ENCODE measurements at regions not wholly inside any gene's neighbourhood (a gene's known extent, or its start where the extent isn't known, plus 50 kb on each side); places are given as distances from the start of the nearest gene placed in this dataset.

DNA sequence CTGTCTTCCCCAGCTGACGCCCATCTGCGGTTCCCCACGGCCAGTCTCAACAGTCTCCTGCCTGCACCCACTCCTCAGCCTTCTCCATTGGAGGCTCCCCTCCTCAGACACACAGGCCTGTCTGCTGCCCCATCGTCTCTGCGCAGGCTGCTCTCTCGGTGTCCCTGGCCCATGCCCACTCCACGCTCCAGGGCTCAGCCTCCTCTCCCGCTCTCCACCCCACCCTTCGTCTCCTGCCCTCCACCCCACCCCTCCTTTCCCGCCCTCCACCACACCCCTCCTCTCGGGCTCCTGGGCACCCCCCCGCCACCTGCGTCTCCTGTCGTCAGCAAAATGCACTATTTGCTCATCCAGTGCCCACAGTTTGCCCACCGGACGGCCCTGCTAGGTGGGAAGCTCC lies 119.6 kb upstream of the DIO3 start:
- 70% methylated on average over 13 of the region's 16 CpGs for WGBS (ENCODE audit: low lambda C conversion rate)
- Histone ChIP-seq H3K4me1 (ENCODE audit: insufficient read depth, low read length) (no peaks in the 10 kb centered on the region), H3K9ac (ENCODE audit: insufficient read depth, low read depth, low read length) (no peak overlapping the region), H3K9me3 (ENCODE audit: low read length) (no peaks in the 10 kb centered on the region), H3K27ac (ENCODE audit: extremely low read length, insufficient read depth, low read length) (no peak overlapping the region), H3K36me3 (replicated peaks in 1 of 2; ENCODE audit: control insufficient read depth in 1 of 2, insufficient read depth in 2 of 2, low read length in 2 of 2) (no peaks in the 10 kb centered on the region), H3K4me2 (ENCODE audit: low read depth, low read length) (no peak overlapping the region), H4K20me1 (ENCODE audit: insufficient read depth, low read length) (no peaks in the 10 kb centered on the region), H3K27me3 (ENCODE audit: control insufficient read depth in 1 of 2, insufficient read depth in 2 of 2, low read length in 2 of 2) (peaks cover 4 to 21% of the 10 kb centered on the region in 2 experiments; a peak in 3 of 5 replicates), H2AFZ (ENCODE audit: low read length) (no peak overlapping the region), H3K79me2 (ENCODE audit: insufficient read depth, low read length) (no peaks in the 10 kb centered on the region), H3K4me3 (replicated peaks in 1 of 3; ENCODE audit: insufficient read depth in 1 of 3, low read depth in 2 of 3, low read length in 3 of 3) (no peak overlapping the region)
- in situ Hi-C loops (cut with HindIII; ENCODE audit: extremely low pct_ligation_motif_present, low pct_unique_long_range_greater_than_20kb), result no loop called here
- FAIRE-seq (no peak), ATAC-seq (no peak), DNase-seq (ENCODE audit: low spot score) (no peak)
- no TSS peak for BruUV-seq (replicated peaks)
- intact Hi-C loops (cut with micrococcal nuclease; ENCODE audit: unreplicated experiment), result no loop called here
- ChIA-PET POLR2A (no interaction called here), CTCF (ENCODE audit: low intra/inter-chr PET ratio, low total read pairs) (no interaction called here)
- TF ChIP-seq ZMYM4 (CRISPR knock-in tag; IDR thresholded peaks at IDR 0.05), result no peak

DNA sequence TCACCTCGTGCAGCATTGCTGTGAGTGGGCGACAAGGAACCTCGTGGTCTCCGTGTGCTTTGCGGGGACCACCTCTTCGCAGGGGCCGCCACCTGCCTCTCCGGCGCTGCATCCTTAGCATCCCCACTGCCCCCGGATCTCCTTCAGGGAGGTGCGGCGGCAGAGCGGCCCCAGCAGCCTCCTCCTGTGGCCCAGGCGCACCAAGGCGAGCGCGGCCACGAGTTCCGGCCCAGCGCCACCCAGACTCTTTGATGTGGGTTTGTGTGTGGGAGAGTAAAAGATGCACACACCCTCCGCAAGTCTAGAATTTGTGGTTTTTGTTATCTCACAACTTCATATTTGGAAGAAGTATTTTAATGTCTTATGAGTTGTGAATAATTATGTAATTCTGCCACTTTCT lies 118.8 kb upstream of the DIO3 start:
- no peak overlapping the region for H3K27ac ChIP-seq (ENCODE audit: extremely low read length, insufficient read depth, low read length)
- no TSS peak for BruUV-seq (replicated peaks)
- H4K20me1 ChIP-seq (ENCODE audit: insufficient read depth, low read length), result no peaks in the 10 kb centered on the region
- no peaks in the 10 kb centered on the region for H3K9me3 ChIP-seq (ENCODE audit: low read length)
- DNase-seq (ENCODE audit: low spot score), result no peak
- H2AFZ ChIP-seq (ENCODE audit: low read length), result no peak overlapping the region
- FAIRE-seq, result no peak
- H3K79me2 ChIP-seq (ENCODE audit: insufficient read depth, low read length), result no peaks in the 10 kb centered on the region
- H3K27me3 ChIP-seq (ENCODE audit: control insufficient read depth in 1 of 2, insufficient read depth in 2 of 2, low read length in 2 of 2), result peaks cover 4 to 21% of the 10 kb centered on the region in 2 experiments; a peak in 3 of 5 replicates
- in situ Hi-C loops (cut with HindIII; ENCODE audit: extremely low pct_ligation_motif_present, low pct_unique_long_range_greater_than_20kb), result no loop called here
- no peaks in the 10 kb centered on the region for H3K4me1 ChIP-seq (ENCODE audit: insufficient read depth, low read length)
- 92% methylated on average over 2 of the region's 21 CpGs for WGBS (ENCODE audit: low lambda C conversion rate)
- H3K9ac ChIP-seq (ENCODE audit: insufficient read depth, low read depth, low read length), result no peak overlapping the region
- no peak overlapping the region for H3K4me2 ChIP-seq (ENCODE audit: low read depth, low read length)
- ChIA-PET CTCF (ENCODE audit: low intra/inter-chr PET ratio, low total read pairs) (no interaction called here), POLR2A (no interaction called here)
- intact Hi-C loops (cut with micrococcal nuclease; ENCODE audit: unreplicated experiment), result no loop called here
- no peaks in the 10 kb centered on the region for H3K36me3 ChIP-seq (replicated peaks in 1 of 2; ENCODE audit: control insufficient read depth in 1 of 2, insufficient read depth in 2 of 2, low read length in 2 of 2)
- no peak for ATAC-seq
- H3K4me3 ChIP-seq (replicated peaks in 1 of 3; ENCODE audit: insufficient read depth in 1 of 3, low read depth in 2 of 3, low read length in 3 of 3), result no peak overlapping the region
- no peak for TF ChIP-seq ZEB1 (IDR thresholded peaks at IDR 0.05; ENCODE audit: insufficient replicate concordance, low read depth)
- TF ChIP-seq, protein P1, sequence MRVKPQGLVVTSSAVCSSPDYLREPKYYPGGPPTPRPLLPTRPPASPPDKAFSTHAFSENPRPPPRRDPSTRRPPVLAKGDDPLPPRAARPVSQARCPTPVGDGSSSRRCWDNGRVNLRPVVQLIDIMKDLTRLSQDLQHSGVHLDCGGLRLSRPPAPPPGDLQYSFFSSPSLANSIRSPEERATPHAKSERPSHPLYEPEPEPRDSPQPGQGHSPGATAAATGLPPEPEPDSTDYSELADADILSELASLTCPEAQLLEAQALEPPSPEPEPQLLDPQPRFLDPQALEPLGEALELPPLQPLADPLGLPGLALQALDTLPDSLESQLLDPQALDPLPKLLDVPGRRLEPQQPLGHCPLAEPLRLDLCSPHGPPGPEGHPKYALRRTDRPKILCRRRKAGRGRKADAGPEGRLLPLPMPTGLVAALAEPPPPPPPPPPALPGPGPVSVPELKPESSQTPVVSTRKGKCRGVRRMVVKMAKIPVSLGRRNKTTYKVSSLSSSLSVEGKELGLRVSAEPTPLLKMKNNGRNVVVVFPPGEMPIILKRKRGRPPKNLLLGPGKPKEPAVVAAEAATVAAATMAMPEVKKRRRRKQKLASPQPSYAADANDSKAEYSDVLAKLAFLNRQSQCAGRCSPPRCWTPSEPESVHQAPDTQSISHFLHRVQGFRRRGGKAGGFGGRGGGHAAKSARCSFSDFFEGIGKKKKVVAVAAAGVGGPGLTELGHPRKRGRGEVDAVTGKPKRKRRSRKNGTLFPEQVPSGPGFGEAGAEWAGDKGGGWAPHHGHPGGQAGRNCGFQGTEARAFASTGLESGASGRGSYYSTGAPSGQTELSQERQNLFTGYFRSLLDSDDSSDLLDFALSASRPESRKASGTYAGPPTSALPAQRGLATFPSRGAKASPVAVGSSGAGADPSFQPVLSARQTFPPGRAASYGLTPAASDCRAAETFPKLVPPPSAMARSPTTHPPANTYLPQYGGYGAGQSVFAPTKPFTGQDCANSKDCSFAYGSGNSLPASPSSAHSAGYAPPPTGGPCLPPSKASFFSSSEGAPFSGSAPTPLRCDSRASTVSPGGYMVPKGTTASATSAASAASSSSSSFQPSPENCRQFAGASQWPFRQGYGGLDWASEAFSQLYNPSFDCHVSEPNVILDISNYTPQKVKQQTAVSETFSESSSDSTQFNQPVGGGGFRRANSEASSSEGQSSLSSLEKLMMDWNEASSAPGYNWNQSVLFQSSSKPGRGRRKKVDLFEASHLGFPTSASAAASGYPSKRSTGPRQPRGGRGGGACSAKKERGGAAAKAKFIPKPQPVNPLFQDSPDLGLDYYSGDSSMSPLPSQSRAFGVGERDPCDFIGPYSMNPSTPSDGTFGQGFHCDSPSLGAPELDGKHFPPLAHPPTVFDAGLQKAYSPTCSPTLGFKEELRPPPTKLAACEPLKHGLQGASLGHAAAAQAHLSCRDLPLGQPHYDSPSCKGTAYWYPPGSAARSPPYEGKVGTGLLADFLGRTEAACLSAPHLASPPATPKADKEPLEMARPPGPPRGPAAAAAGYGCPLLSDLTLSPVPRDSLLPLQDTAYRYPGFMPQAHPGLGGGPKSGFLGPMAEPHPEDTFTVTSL (CRISPR knock-in tag; IDR thresholded peaks at IDR 0.05; ENCODE audit: borderline replicate concordance), result no peak
- TF ChIP-seq ZNF510 (CRISPR knock-in tag; IDR thresholded peaks at IDR 0.05; ENCODE audit: low read depth), result no peak
- no peak for TF ChIP-seq SALL2 (CRISPR knock-in tag; IDR thresholded peaks at IDR 0.05)
- TF ChIP-seq ZNF83 (CRISPR knock-in tag; IDR thresholded peaks at IDR 0.05; ENCODE audit: borderline replicate concordance), result no peak
- no peak for TF ChIP-seq DBP (CRISPR knock-in tag; IDR thresholded peaks at IDR 0.05; ENCODE audit: not compliant biosample characterization)
- TF ChIP-seq PCBP1 (IDR thresholded peaks at IDR 0.05; ENCODE audit: borderline replicate concordance, low read depth, low read length), result no peak
- TF ChIP-seq KLF13 (CRISPR knock-in tag; IDR thresholded peaks at IDR 0.05), result no peak
- TF ChIP-seq TCF12 (IDR thresholded peaks at IDR 0.05), result no peak
- TF ChIP-seq TCF12 (CRISPR knock-in tag; IDR thresholded peaks at IDR 0.05), result no peak
- no peak for TF ChIP-seq GATAD2A (CRISPR knock-in tag; IDR thresholded peaks at IDR 0.05)
